AG09319 (cell line): ENCODE measurements at regions not wholly inside any gene's neighbourhood (a gene's known extent, or its start where the extent isn't known, plus 50 kb on each side); places are given as distances from the start of the nearest gene placed in this dataset.

Experiments
- DNase-seq: peaks from one replicate; pipeline ENCODE4 v3.0.0-alpha.2; 2010; ENCODE audit warnings: low read depth; ENCODE audit errors: extremely low read depth
- TF ChIP-seq, protein P1 (sequence below): IDR thresholded peaks from 2 replicates; pipeline ENCODE4 v1.5.1; 2011; ENCODE audit warnings: low read depth, mild to moderate bottlenecking, inconsistent platforms, low read length, moderate library complexity

- TF ChIP-seq, protein P1, sequence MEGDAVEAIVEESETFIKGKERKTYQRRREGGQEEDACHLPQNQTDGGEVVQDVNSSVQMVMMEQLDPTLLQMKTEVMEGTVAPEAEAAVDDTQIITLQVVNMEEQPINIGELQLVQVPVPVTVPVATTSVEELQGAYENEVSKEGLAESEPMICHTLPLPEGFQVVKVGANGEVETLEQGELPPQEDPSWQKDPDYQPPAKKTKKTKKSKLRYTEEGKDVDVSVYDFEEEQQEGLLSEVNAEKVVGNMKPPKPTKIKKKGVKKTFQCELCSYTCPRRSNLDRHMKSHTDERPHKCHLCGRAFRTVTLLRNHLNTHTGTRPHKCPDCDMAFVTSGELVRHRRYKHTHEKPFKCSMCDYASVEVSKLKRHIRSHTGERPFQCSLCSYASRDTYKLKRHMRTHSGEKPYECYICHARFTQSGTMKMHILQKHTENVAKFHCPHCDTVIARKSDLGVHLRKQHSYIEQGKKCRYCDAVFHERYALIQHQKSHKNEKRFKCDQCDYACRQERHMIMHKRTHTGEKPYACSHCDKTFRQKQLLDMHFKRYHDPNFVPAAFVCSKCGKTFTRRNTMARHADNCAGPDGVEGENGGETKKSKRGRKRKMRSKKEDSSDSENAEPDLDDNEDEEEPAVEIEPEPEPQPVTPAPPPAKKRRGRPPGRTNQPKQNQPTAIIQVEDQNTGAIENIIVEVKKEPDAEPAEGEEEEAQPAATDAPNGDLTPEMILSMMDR = no peak
- DNase-seq = no peak
Observed at GRCh38 chr13:105116966-105117365, 1418.5 kb downstream of the EFNB2 start.

GRCh38 chr13:105112561-105112960 is 1422.9 kb downstream of the EFNB2 start:
- TF ChIP-seq, protein P1 = no peak
- DNase-seq = no peak

DNA sequence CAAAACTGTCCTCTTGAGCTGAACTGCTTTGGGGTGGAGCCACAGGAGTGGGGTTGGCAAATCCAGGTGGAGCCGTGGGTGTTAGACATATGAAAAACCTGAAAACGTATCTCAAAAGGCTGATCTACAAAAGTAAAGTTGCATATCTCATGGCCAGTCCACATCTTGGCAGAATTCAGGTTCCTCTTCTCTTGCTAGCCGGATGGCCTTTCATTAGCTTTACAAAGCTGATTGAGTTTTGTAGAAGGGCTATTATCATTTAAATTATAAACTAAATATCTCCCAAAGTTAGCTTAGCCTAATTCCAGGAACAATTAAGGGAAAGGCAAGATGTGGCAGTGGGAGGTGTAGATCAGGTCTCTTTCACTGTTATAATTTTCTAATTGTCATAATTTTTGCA is 1427.7 kb downstream of the EFNB2 start:
- TF ChIP-seq, protein P1 = no peak
- no peak for DNase-seq

GRCh38 chr13:105105471-105105870 is 1430.0 kb downstream of the EFNB2 start:
- no peak for DNase-seq
- TF ChIP-seq, protein P1 = no peak

- TF ChIP-seq, protein P1 = no peak
- DNase-seq = no peak
Observed at GRCh38 chr13:105097521-105097920, 1437.9 kb downstream of the EFNB2 start.

GRCh38 chr13:105089858-105090643 is 1445.4 kb downstream of the EFNB2 start:
- TF ChIP-seq, protein P1 = no peak

DNA sequence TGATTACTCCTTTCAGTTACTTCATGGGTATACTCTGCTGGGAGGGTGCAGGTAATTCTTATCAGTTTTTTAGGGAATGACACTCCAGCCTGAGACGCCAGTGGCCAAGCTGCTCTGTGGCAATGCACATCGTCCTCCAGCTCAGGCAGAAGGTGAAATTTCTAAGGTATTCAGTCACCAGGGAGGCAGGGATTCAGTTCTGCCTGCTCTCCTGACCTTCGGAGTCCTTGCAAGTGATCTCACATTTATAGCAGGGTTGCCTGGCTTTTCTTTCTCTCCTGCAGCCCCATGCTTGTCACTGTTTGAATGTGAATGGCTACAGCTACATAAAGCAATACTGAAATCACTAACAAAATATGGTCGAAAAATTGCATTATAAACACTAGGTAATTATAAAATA is 1447.5 kb downstream of the EFNB2 start:
- no peak for DNase-seq
- TF ChIP-seq, protein P1 = no peak

More at GRCh38 chr13:105089858-105090643, 1445.4 kb downstream of the EFNB2 start:
- DNase-seq = no peak
